Smooth muscle cell of the brain vasculature (primary cell): ENCODE measurements at regions not wholly inside any gene's neighbourhood (a gene's known extent, or its start where the extent isn't known, plus 50 kb on each side); places are given as distances from the start of the nearest gene placed in this dataset.
A peak's percentile ranks its signal among the peaks of the same experiment; 100 is the strongest.

Experiments
- DNase-seq: peaks from one replicate; pipeline ENCODE4 v3.0.0-alpha.2; 2012; ENCODE audit warnings: low read depth, low spot score

DNA sequence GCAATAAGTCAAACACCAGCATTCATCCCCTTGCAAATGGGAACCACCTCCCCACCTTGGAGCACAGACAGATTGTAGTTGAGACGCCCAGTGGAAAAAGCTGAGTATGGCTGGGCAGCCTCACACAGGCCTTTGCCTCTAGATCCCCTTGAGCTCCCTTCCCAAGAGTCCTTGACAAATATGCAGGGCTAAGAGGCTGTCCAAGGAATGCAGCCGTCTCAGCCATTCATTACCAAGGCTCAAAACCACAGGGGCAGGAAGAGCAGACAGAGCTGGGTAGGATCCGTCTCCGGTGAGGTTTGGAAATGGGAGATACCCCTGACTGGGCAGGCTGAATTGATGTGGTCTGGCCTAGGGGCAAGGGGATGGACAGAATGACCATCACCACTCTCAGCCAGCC is 557.1 kb downstream of the TNS1 start:
- no peak for DNase-seq

DNA sequence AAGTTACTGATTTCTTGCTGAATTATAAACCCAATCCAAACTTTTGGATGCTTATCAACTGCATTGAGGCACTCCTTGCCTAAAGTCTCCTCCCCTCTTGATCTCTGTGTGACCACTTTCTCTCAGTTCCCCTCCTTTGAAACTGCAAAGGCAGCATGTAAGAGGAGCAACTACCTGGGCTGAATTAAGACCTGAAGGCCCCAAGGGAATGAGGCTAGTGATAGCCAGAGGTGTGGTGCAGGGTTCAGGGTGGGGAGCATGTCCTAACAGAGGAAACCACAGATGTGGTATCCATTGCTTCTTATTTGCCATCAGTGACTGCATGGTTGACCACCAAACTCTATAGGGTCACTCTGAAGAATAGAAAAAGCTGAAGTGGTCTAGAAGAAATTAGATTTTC is 557.9 kb downstream of the TNS1 start:
- no peak for DNase-seq

DNA sequence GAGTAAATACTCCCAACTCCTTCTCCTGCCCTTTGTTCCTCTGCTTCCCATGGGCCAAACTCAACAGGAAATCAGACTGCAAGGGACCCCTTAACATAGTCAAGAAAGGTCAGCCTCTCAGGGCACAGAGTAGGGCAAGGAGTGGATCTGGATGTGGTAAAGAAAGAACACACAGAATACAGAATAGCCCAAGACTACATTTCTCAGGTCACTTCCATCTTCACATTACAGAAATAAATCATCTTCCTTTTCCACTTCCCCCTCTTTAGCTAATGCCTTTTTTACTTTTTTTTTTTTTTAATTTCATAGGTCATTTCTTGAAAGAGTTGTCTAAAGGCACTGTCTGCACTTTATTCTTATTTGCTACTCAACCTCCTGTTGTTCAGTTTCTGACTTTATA is 558.3 kb downstream of the TNS1 start:
- DNase-seq = no peak

DNA sequence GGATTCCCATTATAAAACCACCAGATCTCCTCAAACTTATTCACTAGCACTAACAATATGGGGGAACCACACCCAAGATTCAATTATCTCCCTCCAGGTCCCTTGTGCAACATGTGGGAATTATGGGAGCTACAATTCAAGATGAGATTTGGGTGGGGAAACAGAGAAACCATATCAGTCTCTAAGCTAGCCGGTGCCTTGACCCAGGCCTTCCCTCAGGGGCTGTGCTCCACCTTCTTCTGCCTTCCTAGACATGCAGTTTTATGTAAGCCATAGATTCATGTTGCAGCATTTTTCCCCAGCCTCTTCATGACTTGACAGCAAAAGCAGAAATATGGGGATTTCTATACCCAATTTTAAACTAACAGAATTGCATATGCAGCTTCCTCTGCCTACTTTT is 559.2 kb downstream of the TNS1 start:
- DNase-seq = no peak

DNA sequence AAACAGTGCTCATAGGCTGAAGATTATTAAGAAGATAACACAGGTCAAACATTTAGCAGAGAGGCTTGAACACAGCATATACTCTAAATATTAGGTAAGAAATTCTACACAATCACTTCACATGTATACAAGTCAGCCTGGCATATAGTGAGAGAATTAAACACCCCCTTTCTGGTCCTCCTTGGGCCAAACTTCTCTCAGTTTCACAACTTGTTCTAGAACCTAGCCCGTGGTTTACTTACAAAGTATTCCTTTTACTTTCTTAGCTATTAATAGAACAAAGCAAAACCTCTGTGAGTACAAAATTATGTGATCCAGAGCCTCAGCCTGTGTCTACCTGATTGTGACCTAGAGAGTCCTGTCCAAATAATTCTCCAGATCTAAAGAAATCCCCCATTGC is 562.8 kb downstream of the TNS1 start:
- DNase-seq = no peak

DNA sequence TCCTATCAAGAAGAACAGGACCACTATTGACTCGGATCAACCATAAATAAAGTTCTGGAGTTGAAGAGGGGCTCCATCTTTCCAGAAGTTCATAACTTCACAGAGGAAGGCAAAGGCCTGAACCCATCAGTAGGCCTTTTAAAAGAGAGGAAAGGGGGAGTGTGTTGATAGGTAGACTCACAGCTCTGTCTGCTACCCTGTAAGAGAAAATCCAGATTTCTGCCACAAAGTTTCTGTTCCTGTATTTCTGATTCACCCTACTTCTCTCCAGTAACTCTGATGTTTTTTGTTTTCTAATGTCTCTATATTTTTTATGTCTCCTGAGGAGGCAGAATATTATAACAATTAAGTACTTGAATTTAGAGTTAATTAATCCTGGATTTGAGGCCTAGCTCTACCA is 564.0 kb downstream of the TNS1 start:
- no peak for DNase-seq

DNA sequence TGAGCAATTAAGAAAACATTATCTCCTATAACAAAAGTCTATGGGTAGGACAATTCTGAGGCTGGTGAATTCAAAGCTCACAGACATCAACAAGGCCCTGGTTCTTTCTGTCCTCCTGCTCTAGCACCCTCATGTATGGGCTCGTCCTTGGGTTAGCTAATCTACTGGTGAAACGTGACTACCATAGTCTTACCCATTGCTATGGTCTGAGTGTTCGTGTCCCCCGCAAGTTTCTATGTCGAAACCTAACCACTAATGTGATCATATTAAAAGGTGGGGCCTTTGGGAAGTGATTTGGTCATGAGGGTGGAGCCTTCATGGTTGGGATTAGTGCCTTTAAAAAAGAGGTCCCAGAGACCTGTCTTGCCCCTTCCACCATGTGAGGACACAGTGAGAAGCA is 564.7 kb downstream of the TNS1 start:
- DNase-seq = no peak

DNA sequence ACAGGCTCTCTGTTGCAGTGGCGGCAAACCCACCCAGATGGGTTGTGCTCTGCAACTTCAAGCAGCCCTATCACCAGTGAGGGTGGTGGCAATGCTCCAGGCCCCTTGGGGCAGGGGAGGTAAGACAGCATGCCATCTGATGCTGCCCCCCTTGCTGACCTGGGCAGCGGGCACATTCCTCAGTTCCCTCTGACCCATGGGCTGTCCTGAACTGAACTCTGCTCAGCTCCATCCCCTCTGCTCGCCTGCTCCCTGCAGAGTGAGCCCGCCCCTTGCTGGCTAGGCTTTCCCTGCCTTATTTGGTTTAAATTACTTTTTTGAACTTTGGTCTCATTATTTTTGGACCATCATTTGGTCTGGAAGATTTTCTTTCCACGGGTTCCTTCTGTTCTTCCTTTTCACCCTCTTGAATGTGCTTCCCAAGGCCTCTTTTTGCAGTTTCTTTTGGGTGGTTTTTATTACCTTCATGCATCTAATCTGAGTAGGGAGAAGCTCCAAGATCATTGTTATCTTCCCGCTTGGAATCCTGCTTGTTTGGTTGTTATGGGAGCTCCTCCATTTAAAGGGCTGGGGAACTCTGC is 565.4 kb downstream of the TNS1 start:
- no peak for DNase-seq

DNA sequence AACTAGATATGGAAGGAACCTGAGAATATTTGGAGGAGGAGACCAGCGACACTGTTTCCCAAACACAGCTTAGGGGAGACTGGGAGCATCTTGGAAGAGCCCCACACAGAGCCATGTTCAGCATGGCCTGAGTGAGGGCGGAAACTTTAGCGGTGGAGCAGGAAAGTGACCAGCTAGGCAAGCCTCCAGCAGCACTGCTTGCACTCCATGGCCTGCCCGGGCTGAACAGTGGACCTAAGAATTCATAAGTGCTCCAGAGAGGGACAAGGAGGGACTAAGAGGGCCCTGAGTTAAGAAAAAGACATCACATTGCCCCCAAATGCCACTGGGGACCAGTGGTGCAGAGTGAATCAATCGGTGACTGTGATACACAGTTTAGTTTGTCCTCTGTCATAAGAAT is 566.4 kb downstream of the TNS1 start:
- DNase-seq = no peak

DNA sequence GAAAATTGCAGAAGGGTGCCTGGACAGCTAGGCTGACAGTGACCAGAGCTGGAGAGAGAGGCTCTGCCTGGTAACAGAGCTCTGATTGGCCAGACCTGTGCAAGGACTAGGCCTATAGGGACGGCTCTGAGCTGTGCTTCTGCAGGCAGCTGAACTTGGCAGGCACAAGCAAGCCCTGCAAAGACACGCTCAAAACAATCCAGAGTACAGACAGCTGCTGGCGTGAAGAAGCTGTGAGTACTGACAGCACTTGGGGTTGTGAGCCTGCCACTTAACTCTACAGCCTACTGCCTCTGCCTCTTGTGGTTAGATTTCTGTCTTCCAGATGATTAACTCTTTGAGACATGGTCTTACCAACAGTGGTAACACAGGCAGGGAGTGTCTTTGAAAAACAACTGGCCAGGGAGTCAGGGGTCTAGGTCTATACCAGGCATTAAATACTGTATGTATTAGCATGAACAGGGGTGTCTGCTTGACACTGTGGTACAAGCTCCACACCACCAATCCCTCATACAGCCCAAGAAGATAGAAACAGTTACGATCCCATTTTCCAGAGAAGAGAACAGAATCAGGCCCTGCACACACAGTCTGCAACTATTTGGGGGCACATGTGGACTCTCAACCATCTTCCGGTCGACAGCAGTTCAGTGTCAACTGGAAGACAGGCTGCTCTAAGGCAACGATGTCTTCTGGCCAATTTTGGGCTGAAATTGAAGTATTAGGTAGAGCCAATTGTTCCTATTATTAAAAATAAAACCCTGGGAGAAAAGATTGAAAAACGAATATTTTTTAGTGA is 568.4 kb downstream of the TNS1 start:
- DNase-seq = peak; percentile 88

DNA sequence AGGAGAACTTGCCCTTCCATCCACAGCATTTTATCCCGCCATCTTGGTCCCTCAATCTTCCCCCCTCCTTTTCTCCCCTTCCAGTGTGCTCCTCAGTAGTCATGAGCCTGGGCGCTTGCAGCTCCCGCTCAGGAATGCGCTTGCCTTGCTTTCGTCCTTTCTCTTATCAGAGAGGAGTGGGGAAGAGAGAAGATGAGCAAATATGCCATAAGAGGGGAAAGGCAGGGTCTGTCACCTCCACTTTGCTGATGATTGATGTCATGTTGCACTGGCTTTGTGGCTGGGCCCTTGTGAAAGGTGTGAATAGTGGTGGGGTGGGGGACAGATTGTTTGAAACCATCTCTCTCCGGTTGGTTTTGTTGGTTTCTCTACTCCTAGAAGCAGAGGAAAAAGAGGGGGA is 569.3 kb downstream of the TNS1 start:
- DNase-seq = no peak

DNA sequence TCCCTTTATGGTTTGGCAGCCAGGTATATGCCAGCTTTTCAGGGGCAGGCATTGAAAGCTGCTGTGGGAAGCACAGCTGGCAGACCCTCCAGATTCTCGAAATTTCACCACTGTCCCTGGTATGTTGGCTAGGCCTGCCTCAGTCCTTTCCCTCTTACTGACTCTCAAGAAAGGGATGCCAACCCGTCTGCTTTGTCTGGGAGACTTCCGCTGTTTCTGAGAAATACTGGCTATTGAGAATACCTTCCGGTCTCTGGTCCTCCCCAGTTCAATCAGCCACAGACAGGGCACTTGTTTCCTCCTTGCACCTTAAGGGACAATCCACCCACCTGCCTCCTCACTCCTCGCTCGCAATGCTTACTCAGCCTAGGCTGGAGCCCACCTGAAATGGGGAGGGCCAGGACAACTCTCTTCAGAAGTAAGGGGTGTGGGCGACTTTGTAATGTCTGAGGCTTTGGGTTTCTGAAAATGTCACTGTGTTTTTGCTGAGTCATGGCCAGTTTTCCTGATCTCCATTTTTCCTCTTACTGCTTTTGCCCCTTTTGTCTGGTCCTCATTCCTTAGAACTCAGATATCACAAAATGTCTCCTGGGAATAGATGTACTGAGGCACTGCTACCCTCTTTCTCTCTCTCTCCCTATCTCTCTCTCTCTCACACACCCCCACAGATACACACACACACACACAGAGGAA is 571.1 kb downstream of the TNS1 start:
- no peak for DNase-seq

DNA sequence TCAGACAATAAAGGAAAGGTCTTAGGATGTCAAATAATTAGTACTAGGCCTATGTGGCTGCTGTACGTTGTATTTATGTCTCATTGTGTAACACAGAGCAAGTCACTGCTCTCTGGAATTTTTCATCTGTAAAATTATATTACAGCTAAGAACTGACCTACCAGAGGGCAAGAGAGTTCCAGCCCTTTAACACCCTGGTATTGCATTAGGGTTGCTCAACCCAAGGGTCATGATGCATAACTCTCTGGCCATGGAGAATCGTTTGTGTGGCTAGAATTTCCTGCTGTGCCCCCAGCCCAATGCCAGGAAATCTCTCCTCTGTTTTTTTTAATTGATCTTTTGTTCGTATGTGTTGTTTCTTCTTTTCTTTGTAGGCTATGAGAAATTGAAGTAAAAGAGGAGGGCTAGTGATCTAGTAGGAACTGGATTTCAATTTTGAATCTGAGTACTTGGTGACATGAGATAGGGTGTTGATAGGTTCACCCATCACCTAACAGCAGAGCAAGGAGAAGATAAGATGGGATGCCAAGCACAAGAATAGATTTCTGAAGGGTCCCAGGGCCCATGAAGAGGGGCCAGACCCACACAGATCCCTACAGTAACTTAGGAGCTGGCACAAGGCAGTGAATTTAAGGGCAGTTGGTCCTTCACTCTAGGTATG is 571.2 kb upstream of the TNP1 start:
- no peak for DNase-seq

DNA sequence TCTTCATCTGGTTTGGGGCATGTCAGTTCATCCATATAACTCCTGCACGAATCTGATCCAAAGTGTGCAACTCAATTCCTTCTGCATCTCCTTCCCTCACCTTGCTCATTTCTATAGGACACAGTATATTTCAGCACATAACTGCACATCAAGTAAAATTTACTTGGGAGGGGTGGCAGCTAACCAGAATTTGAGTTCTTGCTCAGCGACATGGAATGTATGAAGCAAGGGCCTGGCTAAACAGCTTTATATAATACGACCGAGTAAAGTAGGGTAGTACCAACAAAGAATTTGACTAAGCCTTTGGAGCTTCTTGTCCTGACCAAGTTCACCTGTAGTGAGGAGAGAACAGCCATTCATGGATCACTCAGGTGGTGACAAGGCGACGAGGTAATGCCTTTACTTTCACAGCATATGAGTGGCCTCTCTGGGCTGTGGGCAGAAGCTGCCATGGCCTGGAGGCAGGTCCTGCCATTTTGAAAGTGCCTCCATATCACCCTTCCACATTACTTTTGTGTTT is 570.2 kb upstream of the TNP1 start:
- no peak for DNase-seq

DNA sequence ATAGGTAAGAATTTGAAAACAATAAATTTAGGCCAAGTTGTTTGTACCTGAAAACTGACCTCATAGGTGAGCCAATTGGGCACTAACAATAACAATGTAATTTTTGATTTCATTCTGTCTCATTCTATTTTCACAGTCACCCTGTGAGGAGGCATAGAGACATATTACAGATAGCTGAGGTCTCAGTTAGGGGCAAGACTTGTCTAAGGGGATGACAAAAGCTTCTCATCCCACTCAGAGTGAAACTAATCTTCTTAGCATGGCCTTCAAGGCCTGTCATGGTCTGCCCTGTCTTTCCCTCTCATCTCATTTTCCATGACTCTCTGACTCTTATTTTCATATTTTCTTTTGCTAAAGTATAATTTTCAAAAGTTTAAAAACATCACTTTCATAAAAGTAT is 562.0 kb upstream of the TNP1 start:
- no peak for DNase-seq

DNA sequence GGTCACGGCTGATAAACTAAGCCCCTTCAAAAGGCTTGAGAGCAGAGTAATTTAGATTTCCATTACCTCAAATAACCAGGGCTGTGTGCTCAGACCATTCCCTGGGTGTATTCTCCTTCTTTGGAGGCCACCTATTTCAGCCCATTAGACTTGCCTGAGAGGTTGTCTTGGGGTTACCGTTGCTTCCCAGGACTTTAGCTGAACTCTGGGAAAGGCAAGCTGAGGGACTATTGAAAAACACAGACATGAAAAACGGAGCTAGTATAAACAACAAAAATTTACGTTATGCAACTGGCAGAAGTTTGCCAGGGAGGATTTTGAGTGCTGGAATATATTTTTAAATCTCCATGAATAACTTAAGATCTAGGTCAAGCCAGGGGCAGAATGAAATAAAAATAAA is 561.0 kb upstream of the TNP1 start:
- DNase-seq = no peak

DNA sequence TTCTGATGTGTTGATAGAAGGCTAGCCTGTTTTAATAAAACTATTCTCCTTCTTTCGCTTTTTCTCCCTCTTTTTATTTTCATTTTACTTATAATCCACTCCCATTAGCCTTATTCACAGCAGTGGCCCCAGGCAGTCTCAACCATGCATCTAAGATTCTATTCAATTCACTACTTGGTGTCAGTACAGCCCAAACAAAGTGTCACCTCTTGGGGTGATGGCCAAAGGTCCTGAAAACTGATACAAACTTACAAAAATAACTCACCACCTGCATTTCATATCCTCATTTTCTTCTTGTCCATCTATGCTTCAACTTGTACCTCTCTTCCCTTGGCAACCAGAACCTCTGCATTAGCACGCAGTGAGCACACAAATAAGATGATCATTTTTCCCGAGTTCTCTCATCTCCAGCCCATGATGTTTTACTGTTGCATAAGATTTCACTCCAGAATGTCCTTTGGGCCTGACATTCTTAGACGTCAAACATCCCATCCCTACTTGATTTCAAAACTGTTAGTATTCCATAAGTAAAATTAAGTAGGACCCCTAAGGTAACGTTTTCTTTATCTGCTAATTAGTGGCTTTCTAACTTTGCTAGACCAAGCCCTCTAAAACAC is 559.3 kb upstream of the TNP1 start:
- no peak for DNase-seq

DNA sequence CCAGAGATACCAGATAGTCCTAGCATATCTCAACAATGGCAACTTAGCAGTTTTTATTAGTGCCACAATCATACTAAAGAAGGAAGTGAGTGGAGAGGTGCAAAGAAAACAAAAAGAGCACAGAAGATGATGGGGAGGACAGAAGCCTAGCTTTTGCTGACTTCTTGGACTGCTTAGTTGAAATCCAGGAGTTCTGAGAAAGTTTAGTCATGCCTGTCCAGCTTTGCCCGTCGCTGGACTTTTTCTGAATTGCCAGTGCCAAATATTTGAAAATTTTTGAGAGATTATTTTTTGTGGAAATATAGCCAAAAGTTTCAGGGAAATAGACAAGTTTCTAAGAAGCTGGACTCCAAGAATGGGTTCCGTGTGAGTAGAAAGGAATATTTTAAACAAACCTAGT is 558.7 kb upstream of the TNP1 start:
- DNase-seq = no peak

DNA sequence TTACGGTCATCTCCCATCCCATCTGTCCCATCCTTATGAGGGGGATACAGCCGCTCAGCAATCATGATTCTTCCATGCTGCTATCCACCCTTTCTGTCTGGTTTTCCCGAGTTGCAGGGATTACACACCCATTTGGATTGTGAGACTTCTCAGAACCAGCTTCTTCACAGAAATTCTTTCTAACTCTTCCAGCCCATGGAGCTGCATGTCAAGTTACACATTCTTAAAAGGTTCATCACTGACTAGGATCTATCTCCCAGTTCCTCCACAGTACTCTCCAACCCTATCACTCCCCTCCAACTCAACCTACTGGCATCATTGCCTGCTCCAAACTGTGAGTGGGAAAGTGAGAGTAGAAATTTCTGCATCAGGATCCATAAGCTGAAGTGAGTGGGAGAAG is 558.2 kb upstream of the TNP1 start:
- no peak for DNase-seq

DNA sequence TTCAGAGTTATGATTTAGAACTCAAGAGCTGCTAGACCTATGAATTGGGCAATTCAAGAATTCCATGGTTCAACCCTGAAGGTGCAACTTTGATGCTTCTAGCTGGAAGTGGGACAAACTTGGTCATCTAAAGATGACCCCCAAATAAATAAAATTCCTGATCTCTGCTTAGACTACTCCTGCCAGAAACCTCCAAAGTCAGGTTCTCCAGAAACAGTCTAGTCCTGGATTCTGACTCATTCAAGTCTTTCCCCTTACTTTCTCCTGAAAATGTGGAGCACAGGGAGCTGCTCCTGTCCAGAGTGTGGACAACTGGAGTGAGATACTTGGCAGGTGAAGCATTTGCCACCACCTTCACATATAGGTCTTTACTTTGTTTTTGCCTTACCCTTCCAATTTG is 557.7 kb upstream of the TNP1 start:
- no peak for DNase-seq

DNA sequence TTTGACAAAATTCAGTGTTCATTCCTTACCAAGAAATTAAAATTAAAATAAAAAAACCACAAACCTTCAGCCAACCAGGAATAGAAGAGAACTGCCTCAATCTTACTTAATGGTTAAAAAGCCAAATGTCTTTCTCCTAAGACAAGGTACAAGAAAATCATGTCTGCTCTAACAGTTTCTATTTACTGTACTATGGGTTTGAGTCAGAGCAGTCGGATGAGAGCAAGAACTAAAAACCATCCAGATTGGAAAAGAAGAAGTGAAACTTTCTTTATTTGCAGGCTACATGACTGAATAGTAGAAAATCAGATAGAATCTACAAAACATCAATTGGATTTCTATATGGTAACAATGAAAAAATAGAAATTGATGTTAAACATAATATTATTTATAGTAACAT is 555.5 kb upstream of the TNP1 start:
- DNase-seq = no peak

DNA sequence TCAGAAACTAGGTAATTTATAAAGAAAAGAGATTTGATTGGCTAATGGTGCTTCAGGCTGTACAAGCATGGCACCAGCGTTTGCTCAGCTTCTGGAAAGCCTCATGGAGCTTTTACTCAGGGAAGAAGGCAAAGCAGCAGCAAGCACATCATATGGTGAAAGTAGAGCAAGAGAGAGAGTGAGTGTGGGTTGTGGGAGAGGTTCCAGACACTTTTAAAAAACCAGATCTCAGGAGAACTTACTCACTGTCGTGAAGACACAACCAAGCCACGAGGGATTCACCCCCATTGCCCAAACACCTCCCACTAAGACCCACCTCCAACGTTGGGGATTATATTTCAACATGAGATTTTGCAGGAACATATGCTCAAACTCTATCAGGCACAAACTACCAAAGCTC is 554.6 kb upstream of the TNP1 start:
- DNase-seq = no peak
